ENCODE measurements at regions not wholly inside any gene's neighbourhood (a gene's known extent, or its start where the extent isn't known, plus 50 kb on each side); places are given as distances from the start of the nearest gene placed in this dataset.

- DNase-seq, result no peak
Observed at GRCh38 chr4:7126981-7127380, 59.1 kb upstream of the GRPEL1 start.

GRCh38 chr4:7124689-7125442 is 57.0 kb upstream of the GRPEL1 start:
- DNase-seq, result peak; percentile 28

- DNase-seq, result no peak
Observed at GRCh38 chr4:7121866-7122653, 54.2 kb upstream of the GRPEL1 start.

- no peak for DNase-seq
Observed at GRCh38 chr4:7121174-7121573, 53.3 kb upstream of the GRPEL1 start.

- no peak for DNase-seq
Observed at GRCh38 chr4:7120341-7120740, 52.5 kb upstream of the GRPEL1 start.

- no peak for DNase-seq
Observed at GRCh38 chr4:7118013-7118832, 50.4 kb upstream of the GRPEL1 start.

Data from GOT3 (cell line).